IMR-90 (cell line): ENCODE measurements at regions not wholly inside any gene's neighbourhood (a gene's known extent, or its start where the extent isn't known, plus 50 kb on each side); places are given as distances from the start of the nearest gene placed in this dataset.

Experiments
- ATAC-seq: fragments of 200-7000 bp; cut with Tn5 transposase; 2 replicates; pipeline ENCODE4 v1.9.1; 2020; ENCODE audit warnings: low read depth, mild to moderate bottlenecking, moderate library complexity
- BruUV-seq: library from RNA; stranded (reverse); fragments of 400-500 nt; replicated peaks from 2 replicates; lab custom pipeline; 2021; lab: Mats Ljungman, UMichigan
- CTCF ChIA-PET: fragments of 300-600 bp; formaldehyde crosslinking; extraction: SDS; loops from one replicate; lab custom pipeline; 2021; ENCODE audit warnings: antibody characterized with exemption; lab: Yijun Ruan, JAX
- POLR2A ChIA-PET: fragments of 300-600 bp; sonication (Branson Sonifier 250); formaldehyde crosslinking; loops from one replicate; lab custom pipeline; 2022; ENCODE audit warnings: antibody characterized with exemption; ENCODE audit not compliant: unreplicated experiment; lab: Charles Lee
- DNase-seq: peaks from one replicate; pipeline ENCODE4 v3.0.0; 2013
- H2AFZ ChIP-seq: replicated peaks from 2 replicates; pipeline ENCODE3; 2013; ENCODE audit warnings: low read length, mild to moderate bottlenecking; ENCODE audit not compliant: poor library complexity
- H2AK5ac ChIP-seq: 2 replicates; pipeline ENCODE4 v1.6.1; 2013; ENCODE audit warnings: low read depth, low read length, inconsistent platforms
- H2AK9ac ChIP-seq: replicated peaks from 2 replicates; pipeline ENCODE3; 2013; ENCODE audit warnings: mild to moderate bottlenecking, low read depth, low read length, moderate library complexity; ENCODE audit not compliant: poor library complexity
- H2BK120ac ChIP-seq: 2 replicates; pipeline ENCODE4 v1.6.1; 2013; ENCODE audit warnings: low read depth, low read length, inconsistent platforms
- H2BK15ac ChIP-seq: 3 replicates; pipeline ENCODE4 v1.6.1; 2013; ENCODE audit warnings: low read depth, low read length, inconsistent platforms
- H2BK20ac ChIP-seq: 2 replicates; pipeline ENCODE4 v1.6.1; 2013; ENCODE audit warnings: low read depth, mild to moderate bottlenecking, inconsistent platforms, low read length, moderate library complexity
- H2BK5ac ChIP-seq: 2 replicates; pipeline ENCODE4 v1.6.1; 2013; ENCODE audit warnings: mild to moderate bottlenecking, low read depth, low read length, inconsistent platforms; ENCODE audit not compliant: poor library complexity, severe bottlenecking
- H3K14ac ChIP-seq: replicated peaks from 2 replicates; pipeline ENCODE4 v1.6.1; 2013; ENCODE audit warnings: low read depth, low read length, inconsistent platforms
- H3K18ac ChIP-seq: 2 replicates; pipeline ENCODE4 v1.6.1; 2013; ENCODE audit warnings: low read depth, low read length, control low read depth
- H3K23ac ChIP-seq: 2 replicates; pipeline ENCODE4 v1.6.1; 2013; ENCODE audit warnings: low read depth, low read length, inconsistent platforms
- H3K27ac ChIP-seq: 2 replicates; pipeline ENCODE4 v1.5.1; 2013; ENCODE audit warnings: mild to moderate bottlenecking, control low read depth, low read length; ENCODE audit not compliant: insufficient read depth
- H3K27me3 ChIP-seq: 2 replicates; pipeline ENCODE4 v1.6.1; 2013; ENCODE audit warnings: low read length; ENCODE audit not compliant: control insufficient read depth, insufficient read depth
- H3K36me3 ChIP-seq: 2 replicates; pipeline ENCODE4 v1.6.1; 2013; ENCODE audit warnings: low read length, mixed read lengths; ENCODE audit not compliant: control insufficient read depth, insufficient read depth
- H3K4ac ChIP-seq: 2 replicates; pipeline ENCODE4 v1.6.1; 2013; ENCODE audit warnings: low read depth, low read length, inconsistent platforms
- H3K4me1 ChIP-seq: 2 replicates; pipeline ENCODE4 v1.6.1; 2013; ENCODE audit warnings: low read length, mixed read lengths; ENCODE audit not compliant: control insufficient read depth, insufficient read depth
- H3K4me2 ChIP-seq: 2 replicates; pipeline ENCODE4 v1.6.1; 2013; ENCODE audit warnings: low read depth, mild to moderate bottlenecking, control low read depth, low read length, moderate library complexity
- H3K4me3 ChIP-seq: 2 replicates; pipeline ENCODE4 v1.5.1; 2013; ENCODE audit warnings: low read depth, mild to moderate bottlenecking, control low read depth, low read length, moderate library complexity; ENCODE audit not compliant: insufficient read depth
- H3K56ac ChIP-seq: 2 replicates; pipeline ENCODE4 v1.6.1; 2013; ENCODE audit warnings: low read length, inconsistent platforms; ENCODE audit not compliant: insufficient read depth; ENCODE audit errors: extremely low read depth
- H3K79me1 ChIP-seq, 2 experiments: 2 replicates each; pipeline ENCODE4 v1.6.1; 2013; ENCODE audit warnings: low read length in 2 of 2, inconsistent platforms in 1 of 2, low read depth in 1 of 2
- H3K9ac ChIP-seq: 2 replicates; pipeline ENCODE4 v1.6.1; 2013; ENCODE audit warnings: low read depth, low read length, control low read depth
- H3K9me1 ChIP-seq: 2 replicates; pipeline ENCODE4 v1.6.1; 2013; ENCODE audit warnings: low read length, inconsistent platforms; ENCODE audit not compliant: insufficient read depth
- H3K9me3 ChIP-seq: 2 replicates; pipeline ENCODE4 v1.6.1; 2013; ENCODE audit warnings: low read length; ENCODE audit not compliant: control insufficient read depth, insufficient read depth
- H4K20me1 ChIP-seq: 2 replicates; pipeline ENCODE4 v1.6.1; 2013; ENCODE audit warnings: low read length, inconsistent platforms; ENCODE audit not compliant: insufficient read depth
- H4K5ac ChIP-seq: 2 replicates; pipeline ENCODE4 v1.6.1; 2013; ENCODE audit warnings: mild to moderate bottlenecking, low read depth, low read length, control low read depth
- H4K8ac ChIP-seq, 2 experiments: 2 replicates each; pipeline ENCODE4 v1.6.1; 2013; ENCODE audit warnings: low read depth in 2 of 2, low read length in 2 of 2, control low read depth in 1 of 2, inconsistent platforms in 1 of 2
- H4K91ac ChIP-seq: 2 replicates; pipeline ENCODE4 v1.6.1; 2013; ENCODE audit warnings: low read depth, low read length, inconsistent platforms; ENCODE audit not compliant: insufficient read depth
- CHD1 ChIP-seq: IDR thresholded peaks from 2 replicates; pipeline ENCODE4 v1.6.1; 2012; ENCODE audit warnings: low read depth, low read length, improper control_type of control experiment
- FOS ChIP-seq: fragments of 150-350 bp; IDR thresholded peaks from 2 replicates; pipeline ENCODE4 v1.6.1; 2016; ENCODE audit warnings: low read depth, low read length
- MAFK ChIP-seq: IDR thresholded peaks from 2 replicates; pipeline ENCODE4 v1.6.1; 2012; ENCODE audit warnings: low read depth, low read length, improper control_type of control experiment
- MAZ ChIP-seq: IDR thresholded peaks from 2 replicates; pipeline ENCODE4 v1.6.1; 2012; ENCODE audit warnings: low read depth, mild to moderate bottlenecking, low read length, improper control_type of control experiment, moderate library complexity, borderline replicate concordance
- NFE2L2 ChIP-seq: fragments of 150-350 bp; IDR thresholded peaks from 2 replicates; pipeline ENCODE4 v1.6.1; 2016; ENCODE audit warnings: low read depth, mild to moderate bottlenecking, low read length
- RCOR1 ChIP-seq: IDR thresholded peaks from 2 replicates; pipeline ENCODE4 v1.6.1; 2012; ENCODE audit warnings: mild to moderate bottlenecking, low read length, improper control_type of control experiment; ENCODE audit not compliant: insufficient replicate concordance
- SMC3 ChIP-seq: fragments of 150-350 bp; IDR thresholded peaks from 2 replicates; pipeline ENCODE4 v1.6.1; 2016; ENCODE audit warnings: low read depth, mild to moderate bottlenecking, antibody characterized with exemption, low read length, moderate library complexity
- WGBS, 2 experiments: methylation state at CpG; one replicate each; pipeline versions ENCODE4 v1.1.5 to v1.1.7; 2013; ENCODE audit warnings: missing lambda C conversion rate in 2 of 2; ENCODE audit not compliant: insufficient read length in 1 of 2; ENCODE audit errors: extremely low coverage in 2 of 2; 5-methylcytosine and 5-hydroxymethylcytosine counted together
- dilution Hi-C: fragments of 300-500 bp; cut with HindIII; formaldehyde crosslinking; loops from one replicate; pipeline ENCODE4 v1.14.3; 2018; ENCODE audit warnings: low sequenced_read_pairs; ENCODE audit not compliant: unreplicated experiment
- in situ Hi-C: fragments of 300-500 bp; cut with MboI; formaldehyde crosslinking; loops from 3 replicates; pipeline ENCODE4 v1.14.3; 2019; ENCODE audit warnings: low sequenced_read_pairs, inconsistent platforms, mixed read lengths
- intact Hi-C: fragments of 100-400 bp; cut with micrococcal nuclease; formaldehyde crosslinking; loops from 2 replicates; pipeline ENCODE4 v1.10.0; 2022
- TF ChIP-seq, protein P1 (sequence below): conservative IDR thresholded peaks from 2 replicates; pipeline ENCODE4 v1.5.1; 2012; ENCODE audit warnings: mild to moderate bottlenecking, low read depth, low read length, improper control_type of control experiment
- TF ChIP-seq, protein P2 (sequence below): fragments of 150-350 bp; IDR thresholded peaks from 2 replicates; pipeline ENCODE4 v1.6.1; 2016; ENCODE audit warnings: low read depth, mild to moderate bottlenecking, low read length, moderate library complexity, borderline replicate concordance

DNA sequence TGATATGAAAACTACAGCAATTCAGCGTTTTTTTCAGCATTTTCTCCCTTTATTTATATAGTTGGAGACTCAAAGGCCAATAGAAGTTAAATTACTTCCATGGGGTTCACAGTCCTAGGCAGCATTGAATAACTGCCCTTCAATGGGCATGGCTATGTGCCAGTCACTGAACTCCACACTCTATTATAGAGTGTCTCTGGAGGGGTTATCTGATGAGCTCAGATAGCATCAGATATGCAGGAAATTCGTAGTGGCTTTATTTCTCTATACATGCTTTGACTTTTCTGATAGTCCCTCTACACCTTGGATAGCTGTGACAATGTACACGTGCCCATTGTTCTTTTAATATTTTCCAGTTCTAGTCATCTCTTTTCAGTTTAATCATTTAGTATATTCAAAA is 396.9 kb upstream of the CBLB start:
- Histone ChIP-seq H2BK5ac (no peak overlapping the region), H3K56ac (no peak overlapping the region), H3K9me3 (no peaks in the 10 kb centered on the region), H3K4me3 (no peak overlapping the region), H2AK5ac (no peak overlapping the region), H3K14ac (no peak overlapping the region), H2AK9ac (no peak overlapping the region), H3K36me3 (no peaks in the 10 kb centered on the region), H2BK15ac (no peak overlapping the region), H2AFZ (no peak overlapping the region), H3K4me1 (peaks cover 2% of the 10 kb centered on the region; the same call in 1 of the 2 replicates), H3K79me1 (no peaks in the 10 kb centered on the region), H3K9ac (no peak overlapping the region), H2BK120ac (no peak overlapping the region), H3K23ac (no peak overlapping the region), H4K5ac (no peak overlapping the region), H2BK20ac (no peak overlapping the region), H3K27ac (no peak overlapping the region), H3K4me2 (no peak overlapping the region), H3K4ac (no peak overlapping the region), H4K8ac (no peak overlapping the region), H4K91ac (no peak overlapping the region), H4K20me1 (no peaks in the 10 kb centered on the region), H3K18ac (no peak overlapping the region), H3K27me3 (no peaks in the 10 kb centered on the region), H3K9me1 (no peaks in the 10 kb centered on the region)
- DNase-seq, result no peak
- dilution Hi-C loops (no loop called here), in situ Hi-C loops (no loop called here), intact Hi-C loops (no loop called here)
- WGBS, 2 experiments, result no CpG with 5 or more reads among the region's 3 CpGs
- BruUV-seq, result no TSS peak
- no peak for ATAC-seq
- CTCF ChIA-PET, result interaction anchor here (1.1 kb wide), 1 partner anchor 12 kb away, joined by 3 read pairs; no protein-coding TSS in a partner anchor
- TF ChIP-seq, protein P1, sequence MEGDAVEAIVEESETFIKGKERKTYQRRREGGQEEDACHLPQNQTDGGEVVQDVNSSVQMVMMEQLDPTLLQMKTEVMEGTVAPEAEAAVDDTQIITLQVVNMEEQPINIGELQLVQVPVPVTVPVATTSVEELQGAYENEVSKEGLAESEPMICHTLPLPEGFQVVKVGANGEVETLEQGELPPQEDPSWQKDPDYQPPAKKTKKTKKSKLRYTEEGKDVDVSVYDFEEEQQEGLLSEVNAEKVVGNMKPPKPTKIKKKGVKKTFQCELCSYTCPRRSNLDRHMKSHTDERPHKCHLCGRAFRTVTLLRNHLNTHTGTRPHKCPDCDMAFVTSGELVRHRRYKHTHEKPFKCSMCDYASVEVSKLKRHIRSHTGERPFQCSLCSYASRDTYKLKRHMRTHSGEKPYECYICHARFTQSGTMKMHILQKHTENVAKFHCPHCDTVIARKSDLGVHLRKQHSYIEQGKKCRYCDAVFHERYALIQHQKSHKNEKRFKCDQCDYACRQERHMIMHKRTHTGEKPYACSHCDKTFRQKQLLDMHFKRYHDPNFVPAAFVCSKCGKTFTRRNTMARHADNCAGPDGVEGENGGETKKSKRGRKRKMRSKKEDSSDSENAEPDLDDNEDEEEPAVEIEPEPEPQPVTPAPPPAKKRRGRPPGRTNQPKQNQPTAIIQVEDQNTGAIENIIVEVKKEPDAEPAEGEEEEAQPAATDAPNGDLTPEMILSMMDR, result no peak
- TF ChIP-seq MAZ (no peak), RCOR1 (no peak), NFE2L2 (no peak), CHD1 (no peak), MAFK (no peak), SMC3 (no peak), FOS (no peak)
- TF ChIP-seq, protein P2, sequence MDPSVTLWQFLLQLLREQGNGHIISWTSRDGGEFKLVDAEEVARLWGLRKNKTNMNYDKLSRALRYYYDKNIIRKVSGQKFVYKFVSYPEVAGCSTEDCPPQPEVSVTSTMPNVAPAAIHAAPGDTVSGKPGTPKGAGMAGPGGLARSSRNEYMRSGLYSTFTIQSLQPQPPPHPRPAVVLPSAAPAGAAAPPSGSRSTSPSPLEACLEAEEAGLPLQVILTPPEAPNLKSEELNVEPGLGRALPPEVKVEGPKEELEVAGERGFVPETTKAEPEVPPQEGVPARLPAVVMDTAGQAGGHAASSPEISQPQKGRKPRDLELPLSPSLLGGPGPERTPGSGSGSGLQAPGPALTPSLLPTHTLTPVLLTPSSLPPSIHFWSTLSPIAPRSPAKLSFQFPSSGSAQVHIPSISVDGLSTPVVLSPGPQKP, result no peak
- POLR2A ChIA-PET, result no interaction called here
